ENCODE measurements at regions not wholly inside any gene's neighbourhood (a gene's known extent, or its start where the extent isn't known, plus 50 kb on each side); places are given as distances from the start of the nearest gene placed in this dataset.
"Not testable (repeated sequence)": the region's sequence is repeated elsewhere in the genome, so short reads cannot be mapped to it uniquely, and the experiment has no call there.

DNA sequence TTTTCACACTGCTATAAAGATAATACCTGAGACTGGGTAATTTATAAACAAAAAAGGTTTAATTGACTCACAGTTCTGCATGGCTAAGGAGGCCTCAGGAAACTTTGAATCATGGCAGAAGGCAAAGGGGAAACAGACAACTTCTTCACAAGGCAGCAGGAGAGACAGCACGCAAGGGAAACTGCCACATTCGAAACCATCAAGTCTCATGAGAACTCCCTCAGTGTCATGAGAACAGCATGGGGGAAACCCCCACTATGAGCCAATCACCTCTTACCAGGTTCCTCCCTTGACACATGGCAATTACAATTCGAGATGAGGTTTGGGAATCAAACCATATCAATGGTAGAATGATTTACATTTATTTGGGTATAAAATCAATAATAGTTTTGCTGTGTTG is 558.5 kb downstream of the TMTC2 start:
- DNase-seq (ENCODE audit: low read depth in 2 of 2) = no peak

- no peak for DNase-seq (ENCODE audit: low read depth in 2 of 2)
Observed at GRCh38 chr12:83244001-83244400, 557.3 kb downstream of the TMTC2 start.

DNA sequence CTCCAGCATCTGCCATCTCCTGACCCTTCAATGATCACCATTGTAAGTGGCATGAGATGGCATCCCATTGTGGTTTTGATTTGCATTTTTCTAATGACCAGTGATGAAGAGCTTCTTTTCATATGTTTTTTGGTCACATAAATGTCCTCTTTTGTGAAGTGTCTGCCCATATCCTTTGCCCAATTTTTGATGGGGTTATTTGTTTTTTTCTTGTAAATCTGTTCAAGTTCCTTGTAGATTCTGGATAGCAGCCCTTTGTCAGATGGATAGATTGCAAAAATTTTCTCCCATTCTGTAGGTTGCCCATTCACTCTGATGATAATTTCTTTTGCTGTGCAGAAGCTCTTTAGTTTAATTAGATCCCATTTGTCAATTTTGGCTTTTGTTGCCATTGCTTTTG is 547.3 kb downstream of the TMTC2 start:
- not testable (repeated sequence) for DNase-seq (ENCODE audit: low read depth in 2 of 2)

DNA sequence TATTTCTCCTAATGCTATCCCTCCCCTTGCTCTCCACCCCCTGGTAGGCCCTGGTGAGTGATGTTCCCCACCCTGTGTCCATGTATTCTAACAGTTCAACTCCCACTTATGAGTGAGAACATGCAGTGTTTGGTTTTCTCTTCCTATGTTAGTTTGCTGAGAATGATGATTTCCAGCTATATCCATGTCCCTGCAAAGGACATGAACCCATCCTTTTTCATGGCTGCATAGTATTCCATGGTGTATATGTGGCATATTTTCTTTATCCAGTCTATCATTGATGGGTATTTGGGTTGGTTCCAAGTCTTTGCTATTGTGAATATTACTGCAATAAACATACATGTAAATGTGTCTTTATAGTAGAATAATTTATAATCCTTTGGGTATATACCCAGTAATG is 540.3 kb downstream of the TMTC2 start:
- DNase-seq (ENCODE audit: low read depth in 2 of 2) = not testable (repeated sequence)

DNA sequence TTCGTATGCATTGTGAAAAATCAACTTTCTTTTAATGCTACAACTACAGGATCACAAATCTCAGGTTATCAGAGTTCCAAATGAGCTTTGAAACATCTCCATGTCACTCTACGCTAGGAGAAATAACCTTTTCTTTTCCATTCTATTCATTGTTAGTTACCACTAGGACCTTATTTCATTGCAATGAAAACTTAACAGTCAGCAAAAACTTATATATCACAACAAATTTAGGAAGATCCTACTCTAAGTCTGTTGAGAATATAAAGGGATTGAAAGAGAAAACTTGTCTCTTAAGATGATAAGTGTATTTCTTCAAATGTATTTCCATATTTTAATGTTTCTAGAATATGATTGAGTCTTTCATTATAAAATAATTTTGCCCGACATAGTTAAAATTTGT is 539.1 kb downstream of the TMTC2 start:
- no peak for DNase-seq (ENCODE audit: low read depth in 2 of 2)

DNA sequence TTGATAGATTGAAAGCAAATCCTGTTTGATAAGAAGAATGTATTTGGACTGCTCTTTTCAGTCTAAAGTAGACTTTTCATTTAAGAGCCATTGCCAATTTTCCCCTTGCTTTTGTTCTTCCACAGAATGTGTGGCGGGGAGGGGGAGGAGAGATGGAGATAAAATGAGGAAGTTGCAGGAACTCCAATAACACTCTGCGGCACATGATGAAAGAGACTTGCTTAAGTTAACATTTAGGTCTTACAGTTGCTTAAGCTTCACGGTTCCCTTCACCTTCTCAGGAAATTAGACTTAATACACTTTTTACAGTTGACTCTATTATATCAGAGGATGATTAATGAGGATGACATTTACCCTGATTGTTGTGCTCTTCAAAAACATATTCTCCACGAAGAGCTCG is 537.3 kb downstream of the TMTC2 start:
- DNase-seq (ENCODE audit: low read depth in 2 of 2) = no peak

- no peak for DNase-seq (ENCODE audit: low read depth in 2 of 2)
Observed at GRCh38 chr12:83220774-83221173, 534.1 kb downstream of the TMTC2 start.

GRCh38 chr12:83216230-83216629 is 529.5 kb downstream of the TMTC2 start:
- no peak for DNase-seq (ENCODE audit: low read depth in 2 of 2)

DNA sequence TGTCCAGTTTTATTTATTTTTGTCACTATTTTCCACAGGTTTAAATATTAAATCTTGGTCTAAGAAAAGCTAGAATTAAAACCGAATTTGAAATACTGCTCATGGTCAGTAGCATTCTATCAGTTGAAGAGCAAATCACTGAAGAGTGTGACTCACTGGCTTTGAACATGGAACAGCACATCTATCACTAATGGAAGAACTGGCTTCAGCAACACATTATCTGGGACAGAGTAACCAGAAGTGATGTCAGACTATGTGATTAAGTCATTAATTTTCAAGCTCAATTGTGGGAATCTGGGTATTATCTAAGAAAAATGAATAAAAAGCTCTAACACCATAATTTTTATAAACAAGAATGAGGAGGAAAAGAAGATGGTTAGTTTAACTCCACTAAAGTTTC is 527.5 kb downstream of the TMTC2 start:
- no peak for DNase-seq (ENCODE audit: low read depth in 2 of 2)

- DNase-seq (ENCODE audit: low read depth in 2 of 2) = no peak
Observed at GRCh38 chr12:83210933-83211332, 524.2 kb downstream of the TMTC2 start.

- DNase-seq (ENCODE audit: low read depth in 2 of 2) = no peak
Observed at GRCh38 chr12:83199069-83199468, 512.4 kb downstream of the TMTC2 start.

DNA sequence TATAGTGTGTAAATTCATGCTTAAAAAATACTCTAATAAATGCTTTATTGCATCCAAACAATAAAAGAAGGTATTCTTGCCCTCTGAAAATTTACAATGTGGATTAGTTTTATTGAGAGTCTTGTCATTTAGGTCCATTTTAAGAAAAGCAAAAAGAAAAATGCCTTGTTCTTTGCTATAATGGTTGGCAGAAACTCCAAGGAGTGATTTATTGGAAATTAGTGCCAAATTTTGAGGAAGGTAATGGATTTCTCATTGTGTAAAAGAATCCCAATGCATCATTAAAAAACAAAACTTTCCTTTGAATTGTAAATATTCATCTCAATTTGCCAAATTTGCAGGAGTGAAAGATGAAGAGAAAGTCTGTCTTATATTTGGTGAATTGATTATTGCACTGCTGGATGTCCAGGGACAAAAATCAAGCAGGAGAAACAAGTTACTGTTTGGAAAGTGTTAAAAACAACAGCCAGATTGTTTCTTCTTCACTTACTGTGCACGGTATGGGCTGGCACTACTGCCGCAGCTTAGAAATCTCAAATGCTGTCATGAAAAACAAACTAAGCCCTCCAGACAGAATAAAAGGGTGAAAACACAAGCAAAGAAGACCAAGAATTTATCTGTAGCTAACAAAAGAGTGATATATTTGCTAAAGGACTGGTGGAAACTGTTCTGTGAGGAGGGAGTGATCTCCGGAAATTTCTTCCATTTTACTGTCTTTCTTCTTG is 511.7 kb downstream of the TMTC2 start:
- DNase-seq (ENCODE audit: low read depth in 2 of 2) = no peak

- no peak for DNase-seq (ENCODE audit: low read depth in 2 of 2)
Observed at GRCh38 chr12:83197483-83197914, 510.8 kb downstream of the TMTC2 start.

DNA sequence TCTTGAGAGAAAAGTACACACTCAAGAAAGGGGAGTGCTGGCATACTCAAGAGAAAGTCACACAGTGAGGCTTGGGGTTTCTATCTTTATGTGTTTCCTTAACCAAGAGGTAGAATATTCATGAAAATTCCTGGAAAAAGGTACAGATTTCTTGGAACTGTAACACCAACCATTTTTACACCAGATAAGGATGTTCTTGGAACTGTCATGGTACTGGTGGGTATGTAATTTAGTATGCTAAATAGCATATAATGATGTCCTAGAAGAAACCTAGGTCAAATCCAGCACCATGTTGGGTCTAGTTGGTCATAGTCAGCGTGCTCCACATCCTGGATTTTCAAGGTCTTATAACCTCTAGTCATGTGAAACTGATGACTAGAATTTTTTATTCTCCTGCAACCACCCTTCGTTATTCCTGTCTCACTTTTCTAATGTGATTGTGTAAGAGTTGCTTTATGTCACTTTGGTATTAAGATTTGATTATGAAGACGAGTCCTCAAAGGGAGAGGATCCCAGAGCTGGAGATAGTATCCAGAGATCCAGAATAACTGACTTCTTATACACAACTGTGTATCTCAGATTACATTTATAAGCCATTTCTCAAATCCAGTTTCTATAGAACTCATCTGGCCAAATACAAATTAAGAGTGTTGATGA is 510.1 kb downstream of the TMTC2 start:
- DNase-seq (ENCODE audit: low read depth in 2 of 2) = no peak

DNA sequence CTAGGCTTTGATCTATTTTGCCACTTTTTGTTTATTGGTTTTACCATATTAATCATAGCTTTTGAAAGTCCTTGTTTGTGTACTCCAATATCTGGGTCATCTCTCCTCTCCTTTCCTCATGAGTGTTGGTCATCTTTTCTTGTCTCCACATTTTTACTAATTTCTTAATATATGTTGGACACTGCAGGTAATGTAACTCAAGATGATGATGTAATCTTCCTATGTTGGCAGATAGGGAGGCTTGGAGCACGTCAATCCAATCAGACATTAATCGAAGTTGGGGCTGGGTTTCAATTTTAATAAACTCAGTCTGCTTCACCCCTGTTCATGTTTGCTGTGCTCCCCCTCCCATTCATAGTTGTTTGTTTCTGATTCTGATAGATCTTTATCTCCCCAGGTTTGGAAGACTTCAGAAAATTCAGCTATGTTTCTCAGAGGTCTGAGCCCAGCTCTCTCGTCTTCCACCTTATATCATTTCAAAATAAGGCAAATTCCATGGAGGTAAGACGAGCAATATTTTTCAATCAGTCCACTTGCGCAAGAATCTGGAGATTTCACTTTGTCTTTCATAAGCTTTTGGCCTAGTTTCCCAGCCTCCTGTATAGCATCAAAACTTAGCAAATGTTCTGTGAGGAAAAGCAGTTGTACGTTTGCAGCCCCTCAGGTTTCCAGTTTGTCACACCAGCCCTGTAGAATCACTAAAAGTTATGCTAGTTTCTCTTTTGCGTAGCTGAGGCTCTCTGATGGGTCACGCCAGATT is 504.1 kb downstream of the TMTC2 start:
- DNase-seq (ENCODE audit: low read depth in 2 of 2) = no peak

DNA sequence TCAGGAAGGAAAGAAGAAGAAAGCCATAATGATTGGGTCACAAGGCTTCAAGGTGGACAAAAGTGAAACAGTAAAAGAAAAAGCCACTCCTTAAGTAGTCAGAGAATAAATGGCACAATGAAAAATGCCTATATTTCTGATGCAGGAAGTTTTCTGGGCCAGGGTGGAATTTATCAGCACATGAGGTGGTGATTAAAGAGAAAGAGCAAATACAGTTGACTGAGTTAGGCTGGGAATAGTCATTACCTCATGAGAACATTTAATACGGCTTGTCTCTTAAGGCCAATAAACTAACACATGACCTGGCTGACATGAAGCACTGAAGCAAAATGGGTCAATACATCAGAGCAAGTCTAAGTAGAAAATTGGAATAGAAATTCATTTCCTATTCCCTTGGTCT is 499.7 kb downstream of the TMTC2 start:
- no peak for DNase-seq (ENCODE audit: low read depth in 2 of 2)

DNA sequence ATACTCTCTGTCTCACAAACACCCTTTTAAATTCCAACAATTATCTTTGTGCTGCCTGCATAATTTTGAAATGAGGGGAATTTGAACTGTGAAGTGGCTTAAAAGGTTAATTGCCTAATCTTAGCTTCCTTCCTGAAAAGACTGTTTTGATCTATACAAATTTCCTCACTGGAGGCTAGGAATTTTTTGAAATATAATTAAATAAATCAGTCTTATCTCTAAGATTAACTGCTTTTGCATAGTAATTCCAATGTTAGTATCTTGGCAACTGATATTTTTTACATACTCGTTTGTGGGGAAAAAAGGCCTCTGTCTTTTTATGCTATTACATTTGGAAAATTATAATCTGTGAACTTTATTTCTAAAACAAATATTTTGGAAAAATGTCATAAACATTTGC is 498.5 kb downstream of the TMTC2 start:
- no peak for DNase-seq (ENCODE audit: low read depth in 2 of 2)
